GM12878 (cell line): ENCODE measurements at regions not wholly inside any gene's neighbourhood (a gene's known extent, or its start where the extent isn't known, plus 50 kb on each side); places are given as distances from the start of the nearest gene placed in this dataset.

Source experiments
- ATAC-seq: fragments of 200-7000 bp; cut with Tn5 transposase; 3 replicates; pipeline ENCODE4 v1.9.1; 2020; ENCODE audit warnings: mild to moderate bottlenecking, moderate library complexity
- BruUV-seq: library from RNA; stranded (reverse); fragments of 400-500 nt; replicated peaks from 2 replicates; lab custom pipeline; 2021; lab: Mats Ljungman, UMichigan
- CTCF ChIA-PET: fragments of 300-600 bp; sonication (Branson Sonifier 250); formaldehyde crosslinking; extraction: SDS; loops from one replicate; lab custom pipeline; 2021; ENCODE audit warnings: inconsistent platforms; lab: Yijun Ruan, JAX
- POLR2A ChIA-PET: fragments of 350-600 bp; formaldehyde crosslinking; extraction: SDS; loops from one replicate; lab custom pipeline; 2021; ENCODE audit warnings: inconsistent platforms; lab: Charles Lee
- RAD21 ChIA-PET: fragments of 300-600 bp; sonication (Branson Sonifier 250); formaldehyde crosslinking; loops from one replicate; lab custom pipeline; 2023; ENCODE audit warnings: antibody characterized with exemption; ENCODE audit not compliant: unreplicated experiment; lab: Charles Lee
- SMC1A ChIA-PET: fragments of 300-600 bp; sonication (Branson Sonifier 250); formaldehyde crosslinking; loops from one replicate; lab custom pipeline; 2023; ENCODE audit not compliant: unreplicated experiment, uncharacterized antibody; lab: Charles Lee
- DNase-seq: peaks from one replicate; pipeline ENCODE4 v3.0.0-alpha.2; 2011; ENCODE audit warnings: low read depth, low spot score
- FAIRE-seq: peaks from 3 replicates; lab custom pipeline; 2011; peaks lifted over from hg19 to GRCh38; lab: Jason Lieb, UNC
- H2AFZ ChIP-seq: 2 replicates; pipeline ENCODE4 v1.6.0; 2011; ENCODE audit warnings: low read depth, low read length, control low read depth; ENCODE audit not compliant: control insufficient read depth
- H3K27ac ChIP-seq: 2 replicates; pipeline ENCODE4 v1.5.1; 2011; ENCODE audit warnings: control low read depth; ENCODE audit not compliant: control insufficient read depth, insufficient read depth
- H3K27me3 ChIP-seq, 2 experiments: replicated peaks in 1 of 2; 2 replicates each; pipeline versions ENCODE4 v1.6.0 to v1.6.1; 2011; ENCODE audit warnings: low read length in 1 of 2; ENCODE audit not compliant: control insufficient read depth in 2 of 2, insufficient read depth in 2 of 2
- H3K36me3 ChIP-seq, 2 experiments: 2 replicates each; pipeline ENCODE4 v1.5.1; 2011; ENCODE audit warnings: low read length in 1 of 2; ENCODE audit not compliant: control insufficient read depth in 2 of 2, insufficient read depth in 2 of 2
- H3K4me1 ChIP-seq: 2 replicates; pipeline ENCODE4 v1.6.1; 2011; ENCODE audit warnings: mild to moderate bottlenecking, low read length, moderate library complexity, mixed read lengths; ENCODE audit not compliant: control insufficient read depth, insufficient read depth
- H3K4me2 ChIP-seq: 2 replicates; pipeline ENCODE4 v1.6.0; 2011; ENCODE audit warnings: control low read depth; ENCODE audit not compliant: control insufficient read depth, insufficient read depth
- H3K4me3 ChIP-seq: fragments of 200-600 bp; sonication (generic); 2 replicates; pipeline ENCODE4 v1.5.1; 2016
- H3K79me2 ChIP-seq: 2 replicates; pipeline ENCODE4 v1.6.0; 2011; ENCODE audit warnings: low read length; ENCODE audit not compliant: control insufficient read depth, insufficient read depth
- H3K9ac ChIP-seq: 2 replicates; pipeline ENCODE4 v1.8.0; 2011; ENCODE audit warnings: low read length, control low read depth, mixed read lengths; ENCODE audit not compliant: control insufficient read depth, insufficient read depth
- H3K9me3 ChIP-seq: replicated peaks from 3 replicates; pipeline ENCODE4 v1.5.1; 2011; ENCODE audit warnings: mild to moderate bottlenecking, low read length; ENCODE audit not compliant: control insufficient read depth, insufficient read depth
- H4K20me1 ChIP-seq: 2 replicates; pipeline ENCODE4 v1.6.0; 2011; ENCODE audit not compliant: control insufficient read depth, insufficient read depth
- CTCF ChIP-seq, 3 experiments: IDR thresholded peaks in 2 of 3; conservative IDR thresholded peaks in 1 of 3; 2 replicates each; pipeline ENCODE4 v1.5.1; 2011; ENCODE audit warnings: low read depth in 3 of 3, low read length in 3 of 3, mild to moderate bottlenecking in 3 of 3, control low read depth in 2 of 3, moderate library complexity in 2 of 3, inconsistent platforms in 1 of 3, mixed read lengths in 1 of 3; ENCODE audit not compliant: control insufficient read depth in 2 of 3, insufficient read depth in 1 of 3; ENCODE audit errors: extremely low read depth in 1 of 3
- DPF2 ChIP-seq: fragments of 450-650 bp; IDR thresholded peaks from 2 replicates; pipeline ENCODE4 v1.6.1; 2017; ENCODE audit warnings: mild to moderate bottlenecking
- ESRRA ChIP-seq: IDR thresholded peaks from 2 replicates; pipeline ENCODE4 v1.6.1; 2012; ENCODE audit warnings: mild to moderate bottlenecking, low read length, improper control_type of control experiment
- EZH2 ChIP-seq: IDR thresholded peaks from 2 replicates; pipeline ENCODE4 v1.6.1; 2012; ENCODE audit warnings: low read depth, mild to moderate bottlenecking, control low read depth, inconsistent platforms, low read length, borderline replicate concordance; ENCODE audit not compliant: control insufficient read depth
- GATAD2B ChIP-seq: fragments of 450-650 bp; conservative IDR thresholded peaks from 2 replicates; pipeline ENCODE4 v1.6.1; 2017; ENCODE audit warnings: low read depth, mild to moderate bottlenecking, moderate library complexity
- HCFC1 ChIP-seq: fragments of 150-350 bp; IDR thresholded peaks from 2 replicates; pipeline ENCODE4 v1.6.1; 2014; ENCODE audit warnings: low read length
- HDAC6 ChIP-seq: fragments of 200-600 bp; sonication (generic); IDR thresholded peaks from one replicate; pipeline ENCODE4 v1.8.0; 2017; ENCODE audit warnings: antibody characterized with exemption; ENCODE audit not compliant: unreplicated experiment
- IKZF2 ChIP-seq, 2 experiments: fragments of 450-650 bp; IDR thresholded peaks; 2 replicates each; pipeline ENCODE4 v1.6.1; 2017; ENCODE audit warnings: mild to moderate bottlenecking in 2 of 2, moderate library complexity in 2 of 2
- JUNB ChIP-seq: IDR thresholded peaks from 2 replicates; pipeline ENCODE4 v1.6.1; 2016; ENCODE audit warnings: antibody characterized with exemption, mild to moderate bottlenecking
- MTA2 ChIP-seq: fragments of 450-650 bp; IDR thresholded peaks from 2 replicates; pipeline ENCODE4 v1.6.1; 2016; ENCODE audit warnings: low read depth, mild to moderate bottlenecking, moderate library complexity
- NR2F1 ChIP-seq: fragments of 450-650 bp; conservative IDR thresholded peaks from 2 replicates; pipeline ENCODE4 v1.6.1; 2017; ENCODE audit warnings: mild to moderate bottlenecking
- NRF1 ChIP-seq: conservative IDR thresholded peaks from 2 replicates; pipeline ENCODE4 v1.6.1; 2011; ENCODE audit warnings: mild to moderate bottlenecking, low read depth, low read length, improper control_type of control experiment
- POLR2AphosphoS2 ChIP-seq: IDR thresholded peaks from 2 replicates; pipeline ENCODE4 v1.6.1; 2011; ENCODE audit warnings: low read depth, mild to moderate bottlenecking, low read length, improper control_type of control experiment, moderate library complexity
- RB1 ChIP-seq: fragments of 450-650 bp; formaldehyde crosslinking; IDR thresholded peaks from 2 replicates; pipeline ENCODE4 v1.6.1; 2017; ENCODE audit warnings: mild to moderate bottlenecking, borderline replicate concordance
- RFX5 ChIP-seq: IDR thresholded peaks from 2 replicates; pipeline ENCODE4 v1.6.1; 2011; ENCODE audit warnings: low read depth, low read length, improper control_type of control experiment
- SREBF1 ChIP-seq: IDR thresholded peaks from 2 replicates; pipeline ENCODE4 v1.6.1; 2012; ENCODE audit warnings: mild to moderate bottlenecking, low read length
- SUPT20H ChIP-seq: IDR thresholded peaks from 2 replicates; pipeline ENCODE4 v1.6.1; 2011; ENCODE audit warnings: low read depth, mild to moderate bottlenecking, low read length, moderate library complexity, borderline replicate concordance; ENCODE audit not compliant: control insufficient read depth
- TCF3 ChIP-seq: IDR thresholded peaks from 2 replicates; pipeline ENCODE4 v1.6.1; 2012; ENCODE audit warnings: low read depth, mild to moderate bottlenecking, low read length, borderline replicate concordance; ENCODE audit not compliant: insufficient read depth
- YY1 ChIP-seq: IDR thresholded peaks from 2 replicates; pipeline ENCODE4 v1.6.1; 2011; ENCODE audit warnings: low read depth, mild to moderate bottlenecking, low read length
- ZBED1 ChIP-seq: IDR thresholded peaks from 2 replicates; pipeline ENCODE4 v1.6.1; 2016; ENCODE audit warnings: borderline replicate concordance
- WGBS: methylation state at CpG from one replicate; pipeline ENCODE4 v1.1.6; 2016; ENCODE audit warnings: low lambda C conversion rate; ENCODE audit not compliant: insufficient replicate concordance, insufficient coverage; ENCODE audit errors: missing lambda C conversion rate; 5-methylcytosine and 5-hydroxymethylcytosine counted together
- in situ Hi-C: fragments of 300-500 bp; cut with MboI; formaldehyde crosslinking; loops from 9 replicates; pipeline ENCODE4 v1.14.3; 2018; ENCODE audit warnings: mixed read lengths
- intact Hi-C: fragments of 100-400 bp; cut with micrococcal nuclease; formaldehyde crosslinking; loops from one replicate; pipeline ENCODE4 v1.14.2; 2022; ENCODE audit not compliant: unreplicated experiment

DNA sequence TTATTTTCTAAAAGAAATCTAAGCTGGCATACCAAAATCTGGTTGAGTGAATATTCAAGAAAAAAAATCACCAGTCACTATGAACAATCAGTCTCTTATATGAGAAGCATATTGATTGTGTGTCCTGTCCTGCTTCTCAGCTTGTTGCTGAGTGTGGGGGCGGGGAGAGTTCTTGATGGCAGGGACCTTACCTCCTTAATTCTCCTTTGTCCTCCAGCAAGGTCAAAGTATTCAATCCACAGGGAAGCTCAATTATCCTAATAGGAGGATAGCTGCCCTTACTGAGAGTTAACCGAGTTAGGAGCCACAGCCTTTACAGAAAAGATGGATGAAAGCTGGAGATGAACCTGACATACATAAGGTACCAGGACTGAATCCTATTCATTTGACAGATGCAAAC lies 154.0 kb downstream of the LY86 start:
- FAIRE-seq, result no peak
- RAD21 ChIA-PET, result interaction anchor here (0.6 to 1.6 kb wide), 6 partner anchors 16 to 791 kb away, joined by 3 to 7 read pairs (median 3); no protein-coding TSS in a partner anchor

More for the DNA sequence above, 154.0 kb downstream of the LY86 start:
- no peak for ATAC-seq
- intact Hi-C loops (no loop called here), in situ Hi-C loops (no loop called here)
- Histone ChIP-seq H3K9me3 (no peaks in the 10 kb centered on the region), H3K4me3 (no peak overlapping the region), H3K4me2 (no peak overlapping the region), H3K4me1 (no peaks in the 10 kb centered on the region), H3K36me3 (no peaks in the 10 kb centered on the region), H3K27ac (no peak overlapping the region), H2AFZ (no peak overlapping the region), H3K27me3 (peaks cover 0 to 3% of the 10 kb centered on the region in 2 experiments; a peak in 2 of 4 replicates), H3K79me2 (no peaks in the 10 kb centered on the region)
- 68% methylated on average over 2 of the region's 2 CpGs for WGBS
- TF ChIP-seq POLR2AphosphoS2 (no peak), RFX5 (no peak), DPF2 (no peak), HDAC6 (no peak), ESRRA (no peak), MTA2 (no peak), JUNB (no peak), TCF3 (no peak), NRF1 (no peak), GATAD2B (no peak), ZBED1 (no peak), EZH2 (no peak), YY1 (no peak), RB1 (no peak), SUPT20H (no peak), HCFC1 (no peak), SREBF1 (no peak), NR2F1 (no peak), CTCF (IDR thresholded peaks at IDR 0.05 in 2 of 3, conservative IDR thresholded peaks at IDR 0.05 in 1 of 3; ENCODE audit: control insufficient read depth in 2 of 3, extremely low read depth in 1 of 3, insufficient read depth in 1 of 3, low read depth in 3 of 3, low read length in 3 of 3) (no peak), IKZF2 (IDR thresholded peaks at IDR 0.05) (no peak)
- TF ChIP-seq, all 136 proteins: peak for 0
- CTCF ChIA-PET, result interaction anchor here (1.0 to 2.4 kb wide), 5 partner anchors 11 to 46 kb away, joined by 3 to 6 read pairs (median 4); no protein-coding TSS in a partner anchor
- no peak for DNase-seq
- no peaks in the 10 kb centered on the region for H4K20me1 ChIP-seq
- H3K9ac ChIP-seq, result no peak overlapping the region
- no TSS peak for BruUV-seq
- POLR2A ChIA-PET, result interaction anchor here (0.6 kb wide), 2 partner anchors 43 to 1522 kb away, joined by 3 read pairs; no protein-coding TSS in a partner anchor
- SMC1A ChIA-PET, result interaction anchor here (0.6 to 1.3 kb wide), 9 partner anchors 14 to 331 kb away, joined by 3 read pairs; no protein-coding TSS in a partner anchor
